AG04449 (cell line): ENCODE measurements at regions not wholly inside any gene's neighbourhood (a gene's known extent, or its start where the extent isn't known, plus 50 kb on each side); places are given as distances from the start of the nearest gene placed in this dataset.

Experiments
- CTCF ChIA-PET: fragments of 350-600 bp; formaldehyde crosslinking; extraction: SDS; loops from one replicate; lab custom pipeline; 2021; ENCODE audit warnings: antibody characterized with exemption; lab: Yijun Ruan, JAX
- POLR2A ChIA-PET: fragments of 400-600, 350-600 bp; formaldehyde crosslinking; extraction: SDS; loops from one replicate; lab custom pipeline; 2020; ENCODE audit warnings: antibody characterized with exemption, inconsistent platforms; lab: Yijun Ruan, JAX
- DNase-seq: peaks from one replicate; pipeline ENCODE4 v3.0.0-alpha.2; 2010; ENCODE audit warnings: low read depth, low spot score
- H3K4me3 ChIP-seq: 2 replicates; pipeline ENCODE4 v1.5.1; 2011; ENCODE audit warnings: low read depth, mild to moderate bottlenecking, control low read depth, low read length
- CTCF ChIP-seq: IDR thresholded peaks from one replicate; pipeline ENCODE4 v1.5.1; 2011; ENCODE audit warnings: mild to moderate bottlenecking, moderate library complexity, low read length, control low read depth, inconsistent platforms; ENCODE audit not compliant: insufficient read depth; ENCODE audit errors: missing control alignments

- no peak for TF ChIP-seq CTCF
- CTCF ChIA-PET, result interaction anchor here (0.6 to 0.8 kb wide), 3 partner anchors 14 to 19 kb away, joined by 3 read pairs; no protein-coding TSS in a partner anchor
- H3K4me3 ChIP-seq, result no peak overlapping the region
- no peak for DNase-seq
- POLR2A ChIA-PET, result interaction anchor here (0.6 to 1.1 kb wide), 3 partner anchors 19 to 1426 kb away, joined by 3 to 4 read pairs (median 3); no protein-coding TSS in a partner anchor
Observed at GRCh38 chr13:106132216-106132615, 403.2 kb downstream of the EFNB2 start.

DNA sequence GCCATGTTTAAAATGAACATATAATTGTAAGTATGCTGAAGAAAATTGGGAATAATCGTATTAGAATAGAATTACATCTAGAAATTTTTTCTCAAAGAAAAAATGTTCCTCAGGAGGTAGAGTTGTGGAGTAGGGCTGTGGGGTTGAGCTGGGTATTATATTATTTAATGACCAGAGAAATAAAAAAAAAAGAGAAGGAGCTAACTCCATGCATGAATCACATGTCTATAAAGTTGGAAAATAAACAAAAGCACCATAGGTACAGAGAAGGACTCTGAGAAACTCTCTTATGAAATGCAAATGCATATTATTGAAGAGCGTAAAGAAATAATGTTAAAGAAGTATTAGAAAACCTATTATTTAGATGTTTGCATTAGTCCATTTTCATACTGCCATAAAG lies 405.5 kb downstream of the EFNB2 start:
- no peak for TF ChIP-seq CTCF
- ChIA-PET POLR2A (no interaction called here), CTCF (no interaction called here)
- DNase-seq, result no peak
- no peak overlapping the region for H3K4me3 ChIP-seq

GRCh38 chr13:106129273-106129672 lies 406.2 kb downstream of the EFNB2 start:
- no peak for DNase-seq
- CTCF ChIA-PET, result no interaction called here
- H3K4me3 ChIP-seq, result no peak overlapping the region
- POLR2A ChIA-PET, result no interaction called here
- TF ChIP-seq CTCF, result no peak

GRCh38 chr13:106122234-106122633 lies 413.2 kb downstream of the EFNB2 start:
- POLR2A ChIA-PET, result no interaction called here
- DNase-seq, result no peak
- H3K4me3 ChIP-seq, result no peak overlapping the region
- TF ChIP-seq CTCF, result no peak
- CTCF ChIA-PET, result interaction anchor here (1.2 kb wide), 1 partner anchor 383 kb away, joined by 3 read pairs; no protein-coding TSS in a partner anchor

DNA sequence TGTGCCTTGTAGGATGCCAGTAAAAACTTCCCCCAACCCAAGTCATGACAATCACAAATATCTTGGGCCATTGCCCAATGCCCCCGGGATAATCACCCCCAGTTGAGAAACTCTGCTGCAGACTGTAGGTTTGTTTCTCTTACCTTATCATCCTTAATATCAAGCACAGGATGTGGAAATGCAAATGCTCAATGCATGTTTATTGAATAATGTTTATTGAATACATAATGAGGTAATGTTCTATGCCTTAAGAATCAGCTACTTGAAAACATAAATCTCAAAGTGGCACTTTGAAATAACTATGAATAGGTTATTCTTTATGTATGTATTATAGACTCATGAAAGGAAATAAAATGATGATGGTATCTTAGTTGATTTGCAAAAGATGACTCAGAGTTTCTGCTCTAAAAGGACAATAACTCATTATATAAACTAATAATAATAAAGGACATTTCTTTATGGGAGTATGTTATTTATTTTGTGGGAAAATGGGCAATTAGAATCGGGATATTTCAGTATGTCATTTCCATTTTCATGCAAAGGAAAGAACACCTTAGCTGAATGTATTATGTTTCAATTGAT lies 414.2 kb downstream of the EFNB2 start:
- ChIA-PET CTCF (no interaction called here), POLR2A (no interaction called here)
- H3K4me3 ChIP-seq, result no peak overlapping the region
- no peak for TF ChIP-seq CTCF
- DNase-seq, result no peak

DNA sequence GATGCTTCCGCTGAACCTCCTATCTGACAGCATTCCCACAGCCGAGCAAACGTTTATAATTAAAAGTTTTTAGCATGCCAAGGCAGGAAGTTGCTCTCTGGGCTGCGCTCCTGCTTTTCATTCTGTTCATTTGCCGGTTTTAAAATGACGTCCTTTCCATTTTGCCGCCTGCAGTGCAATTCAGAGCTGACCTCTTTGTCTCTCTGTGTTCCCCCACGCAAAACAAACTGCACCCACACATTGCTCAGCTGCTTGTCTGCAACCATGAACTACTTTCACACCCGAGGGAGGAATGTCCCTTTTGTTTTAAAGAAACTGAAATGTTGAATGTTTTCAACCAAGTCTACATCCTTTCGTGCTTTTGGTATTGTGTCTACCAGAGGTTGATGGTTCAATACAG lies 416.5 kb downstream of the EFNB2 start:
- ChIA-PET CTCF (interaction anchor here (0.9 kb wide), 1 partner anchor 15 kb away, joined by 4 read pairs; no protein-coding TSS in a partner anchor), POLR2A (interaction anchor here (0.6 to 0.9 kb wide), 2 partner anchors 32 to 412 kb away, joined by 3 read pairs; no protein-coding TSS in a partner anchor)

More for the DNA sequence above, 416.5 kb downstream of the EFNB2 start:
- no peak overlapping the region for H3K4me3 ChIP-seq
- DNase-seq, result no peak
- no peak for TF ChIP-seq CTCF
